GM18511 (cell line): ENCODE measurements at regions not wholly inside any gene's neighbourhood (a gene's known extent, or its start where the extent isn't known, plus 50 kb on each side); places are given as distances from the start of the nearest gene placed in this dataset.

Experiments used
- ATAC-seq: cut with Tn5 transposase; IDR thresholded peaks from one replicate; pipeline ENCODE4 v1.9.1; 2021; ENCODE audit warnings: mild to moderate bottlenecking, moderate library complexity; ENCODE audit not compliant: unreplicated experiment

DNA sequence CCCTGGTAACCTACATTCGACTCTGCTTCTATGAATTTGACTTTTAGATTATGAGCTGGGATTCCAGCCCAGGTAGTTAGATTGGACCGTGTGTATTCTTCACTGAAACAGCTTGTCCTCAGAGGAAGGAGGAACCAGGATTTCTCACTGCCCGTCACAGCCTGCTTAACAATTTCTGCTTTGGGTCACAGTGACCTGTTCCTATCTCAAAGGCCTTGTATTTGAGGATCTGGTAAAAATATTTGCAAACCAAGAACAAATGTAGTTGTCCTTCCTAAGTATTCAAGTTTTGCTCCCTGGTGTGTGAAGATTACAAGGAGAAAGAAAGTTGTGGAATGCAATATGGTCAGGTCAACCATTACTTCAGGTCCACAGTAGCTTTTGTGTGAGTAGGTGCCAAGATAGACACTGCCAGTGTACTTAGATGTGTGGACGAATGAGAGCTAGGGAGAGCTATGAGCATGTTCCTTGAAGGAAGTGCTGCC lies 55.1 kb downstream of the KIF4B start:
- no peak for ATAC-seq

GRCh38 chr5:155069961-155070360 lies 56.4 kb downstream of the KIF4B start:
- no peak for ATAC-seq

DNA sequence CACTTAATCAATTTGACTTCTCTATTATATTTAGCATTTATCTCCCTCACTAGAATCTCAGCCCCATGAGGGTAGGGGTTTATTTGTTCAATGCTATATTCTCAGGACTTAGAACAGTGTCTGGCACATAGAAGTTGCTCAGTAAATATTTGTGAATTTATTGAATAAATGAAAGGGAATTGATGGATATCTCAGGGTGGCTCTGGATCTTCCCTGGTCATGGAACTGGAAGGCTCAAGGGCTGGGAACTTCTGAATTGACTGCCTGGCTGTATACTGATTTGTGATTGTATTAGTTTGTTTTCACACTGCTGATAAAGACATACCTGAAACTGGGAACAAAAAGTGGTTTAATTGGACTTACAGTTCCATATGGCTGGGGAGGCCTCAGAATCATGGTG lies 57.2 kb downstream of the KIF4B start:
- no peak for ATAC-seq

DNA sequence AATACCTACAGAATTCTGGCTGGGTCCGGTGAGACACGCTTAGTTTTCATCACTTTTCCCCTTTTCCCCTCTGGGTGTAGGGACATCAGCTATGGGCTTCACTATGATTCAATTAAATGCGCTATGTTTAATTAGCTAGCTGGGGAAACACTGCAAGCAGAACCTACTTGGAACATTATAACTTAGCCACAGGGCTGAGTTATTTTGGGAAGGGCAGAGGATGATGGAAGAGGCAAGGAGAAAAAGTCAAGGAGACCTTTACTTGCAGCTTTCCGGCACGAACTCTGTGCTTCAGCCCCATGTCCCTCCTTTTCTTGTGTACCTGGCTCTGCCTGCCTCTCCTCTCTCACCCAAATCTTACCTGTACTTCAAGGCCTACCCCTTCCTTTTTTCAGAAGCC lies 62.8 kb downstream of the KIF4B start:
- ATAC-seq: no peak

DNA sequence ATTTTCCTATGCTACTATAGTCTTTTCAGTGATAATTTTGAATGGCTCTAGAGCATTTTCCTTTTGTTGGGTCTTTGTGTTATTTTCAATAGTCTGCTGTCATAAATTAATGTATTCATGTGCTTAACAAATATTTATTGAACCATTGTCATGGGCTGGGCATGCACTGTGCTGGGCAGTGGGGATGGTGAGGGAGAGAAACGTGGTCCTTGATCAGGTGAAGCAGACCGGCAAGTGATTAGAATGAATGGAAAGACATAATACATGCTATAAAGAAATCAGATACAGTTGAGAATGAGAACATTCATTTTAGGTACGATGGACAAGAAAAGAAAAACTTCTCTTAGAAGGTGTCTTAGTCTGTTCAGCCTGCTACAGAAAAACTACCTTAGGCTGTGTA lies 66.1 kb downstream of the KIF4B start:
- no peak for ATAC-seq

GRCh38 chr5:155080721-155081120 lies 67.2 kb downstream of the KIF4B start:
- ATAC-seq: no peak

- no peak for ATAC-seq
Measured at GRCh38 chr5:155081618-155082017, 68.1 kb downstream of the KIF4B start.

DNA sequence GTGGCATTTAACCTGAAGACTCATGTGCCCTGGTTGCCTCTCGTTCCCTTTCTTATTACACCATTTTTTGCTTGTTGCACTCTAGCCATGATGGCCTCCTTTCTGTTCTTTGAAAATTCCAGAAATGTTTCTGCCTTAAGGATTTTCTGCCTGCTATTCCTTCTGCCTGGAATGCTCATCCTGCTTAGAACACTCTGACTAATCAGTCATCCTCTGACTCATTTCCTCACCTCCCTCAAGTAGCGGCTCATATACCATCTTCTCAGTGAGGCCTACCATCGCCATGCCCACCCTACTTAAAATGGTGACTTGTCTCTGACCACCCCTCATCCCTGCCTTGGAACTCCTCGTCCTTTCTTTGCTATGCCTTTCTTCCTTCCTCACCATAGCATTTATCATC lies 68.8 kb downstream of the KIF4B start:
- no peak for ATAC-seq

DNA sequence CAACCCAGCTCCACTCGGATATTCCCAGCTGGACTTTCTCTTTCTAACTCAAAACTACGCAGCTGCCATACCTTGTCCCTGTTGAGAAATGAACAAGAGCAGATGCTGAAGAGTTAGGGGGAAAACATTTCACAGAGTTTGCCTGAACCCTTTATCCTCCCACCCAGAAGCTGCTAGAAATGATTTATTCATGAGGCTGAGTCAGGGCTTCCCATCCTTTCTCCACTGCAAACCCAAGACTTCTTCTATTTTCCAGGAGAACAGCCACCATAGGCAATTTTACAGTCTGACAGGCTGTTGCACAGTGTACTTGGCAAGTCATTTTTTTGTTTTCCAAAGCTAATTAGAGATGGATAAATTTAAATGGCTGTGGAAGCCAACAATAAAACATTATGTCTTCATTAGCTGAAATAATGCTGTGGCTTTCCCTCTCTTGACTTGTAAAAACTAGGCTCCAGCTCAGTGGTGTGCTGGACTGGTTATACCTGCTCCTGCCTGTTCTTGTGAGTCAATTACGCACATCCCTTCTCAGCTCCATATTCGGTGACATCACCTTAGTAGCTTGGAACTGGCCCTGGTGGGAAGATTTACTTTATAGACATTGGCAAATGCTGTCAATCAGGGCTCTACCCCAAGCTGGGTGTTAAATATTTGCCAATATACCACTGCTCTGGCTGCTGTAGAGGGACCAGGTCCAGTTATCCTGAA lies 71.9 kb downstream of the KIF4B start:
- no peak for ATAC-seq

GRCh38 chr5:155087036-155087435 lies 73.5 kb downstream of the KIF4B start:
- no peak for ATAC-seq

GRCh38 chr5:155088811-155089210 lies 75.3 kb downstream of the KIF4B start:
- no peak for ATAC-seq

DNA sequence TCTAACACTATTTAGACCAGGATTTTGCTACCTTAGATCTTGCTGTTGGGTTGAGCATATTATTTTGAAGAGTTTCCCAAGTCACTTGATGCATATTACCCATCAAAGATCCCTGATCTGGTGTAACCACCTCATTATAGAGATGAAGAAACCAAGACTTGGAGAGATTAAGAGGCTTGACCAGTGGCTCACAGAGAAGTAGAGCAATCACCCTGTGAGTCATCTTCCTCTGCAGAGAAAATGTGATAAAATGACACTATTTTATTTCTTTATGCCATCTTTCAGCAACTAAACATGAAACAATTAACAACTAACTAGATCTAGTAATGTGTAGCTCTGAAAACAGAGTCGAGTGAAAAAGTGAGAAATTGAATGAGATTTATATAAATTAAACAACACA lies 76.1 kb downstream of the KIF4B start:
- ATAC-seq: no peak

DNA sequence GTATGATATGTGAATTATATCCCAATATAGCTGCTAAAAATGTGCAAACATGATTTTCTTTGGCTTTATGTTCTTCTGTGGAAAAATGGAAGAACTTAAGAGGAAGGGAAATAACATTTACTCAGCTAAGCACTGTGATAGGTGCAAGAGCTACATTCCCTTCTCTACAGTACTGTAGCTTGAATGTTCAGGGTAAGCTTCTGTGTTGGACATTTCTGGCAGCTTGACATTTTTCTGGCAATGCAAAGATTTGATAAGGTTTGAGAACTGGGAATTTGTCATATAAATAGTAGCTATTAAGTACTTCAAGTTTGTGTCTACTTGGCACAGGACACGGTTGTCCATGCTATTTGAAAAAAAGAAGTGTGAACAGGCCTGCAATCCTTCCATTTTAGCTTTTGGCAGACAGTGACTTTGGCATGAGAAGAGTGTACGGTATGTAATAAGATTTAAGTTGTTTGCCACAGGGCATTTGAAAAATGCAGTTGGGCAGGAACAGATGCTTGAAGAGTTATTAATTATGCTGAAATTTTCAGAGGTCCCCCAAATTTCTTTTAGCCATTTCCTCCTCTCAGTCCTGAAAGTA lies 77.6 kb downstream of the KIF4B start:
- ATAC-seq: no peak

GRCh38 chr5:155091768-155092717 lies 78.5 kb downstream of the KIF4B start:
- no peak for ATAC-seq

- ATAC-seq: no peak
Measured at GRCh38 chr5:155094455-155094854, 80.9 kb downstream of the KIF4B start.

GRCh38 chr5:155097995-155098394 lies 84.4 kb downstream of the KIF4B start:
- ATAC-seq: no peak

- no peak for ATAC-seq
Measured at GRCh38 chr5:155098433-155098832, 84.9 kb downstream of the KIF4B start.

DNA sequence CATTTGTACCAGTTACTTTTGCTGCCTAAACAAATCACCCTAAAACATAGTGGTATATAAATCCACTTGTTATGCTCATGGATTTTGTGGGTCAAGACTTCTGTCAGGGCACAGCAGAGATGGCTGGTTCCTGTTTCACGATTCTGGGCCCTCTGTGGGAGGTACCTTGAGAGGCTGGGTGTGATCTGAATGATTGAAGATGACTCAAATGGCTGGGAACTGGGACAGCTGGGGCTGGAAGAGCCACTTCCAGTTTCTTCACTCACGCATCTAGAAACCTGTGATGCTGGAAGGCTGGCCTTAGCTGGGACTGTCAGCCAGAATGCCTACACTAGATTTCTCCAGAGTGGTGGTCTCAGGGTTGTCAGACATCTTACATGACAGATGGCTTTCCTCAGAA lies 88.1 kb downstream of the KIF4B start:
- no peak for ATAC-seq

GRCh38 chr5:155103146-155103545 lies 89.6 kb downstream of the KIF4B start:
- ATAC-seq: no peak

GRCh38 chr5:155104441-155104840 lies 90.9 kb downstream of the KIF4B start:
- no peak for ATAC-seq

- no peak for ATAC-seq
Measured at GRCh38 chr5:155106221-155106620, 92.7 kb downstream of the KIF4B start.

- ATAC-seq: no peak
Measured at GRCh38 chr5:155113888-155114287, 100.3 kb downstream of the KIF4B start.
